ENCODE measurements at regions not wholly inside any gene's neighbourhood (a gene's known extent, or its start where the extent isn't known, plus 50 kb on each side); places are given as distances from the start of the nearest gene placed in this dataset.

GRCh38 chr1:228546541-228547463 is 59.6 kb downstream of the RNF187 start:
- no peak for DNase-seq
- TF ChIP-seq POLR2A (IDR thresholded peaks at IDR 0.05): no peak
- TF ChIP-seq CTCF (IDR thresholded peaks at IDR 0.05): no peak
- H3K27me3 ChIP-seq: no peaks in the 10 kb centered on the region
- intact Hi-C loops (cut with DNase I): no loop called here
- no peak for ATAC-seq
- H3K4me1 ChIP-seq: peaks cover 0 to 5% (median 0%) of the 10 kb centered on the region in 12 donors
- no peak overlapping the region for H3K27ac ChIP-seq
- H3K36me3 ChIP-seq: no peaks in the 10 kb centered on the region
- WGBS, 4 donors: 71 to 84% (median 76%) methylated on average over 11 to 12 of the region's 12 CpGs
- no peaks in the 10 kb centered on the region for H3K9me3 ChIP-seq
- H3K4me3 ChIP-seq: no peak overlapping the region

- Histone ChIP-seq H3K36me3 (no peaks in the 10 kb centered on the region), H3K27me3 (no peaks in the 10 kb centered on the region), H3K4me1 (peaks cover 0 to under 1% (median 0%) of the 10 kb centered on the region in 12 donors), H3K4me3 (no peak overlapping the region), H3K9me3 (no peaks in the 10 kb centered on the region), H3K27ac (no peak overlapping the region)
- no peak for DNase-seq
- 69 to 88% (median 77%) methylated on average over 3 of the region's 3 CpGs for WGBS, 4 donors
- no peak for ATAC-seq
- no peak for TF ChIP-seq CTCF (IDR thresholded peaks at IDR 0.05)
- no peak for TF ChIP-seq POLR2A (IDR thresholded peaks at IDR 0.05)
- intact Hi-C loops (cut with DNase I): no loop called here
Measured at GRCh38 chr1:228547464-228547792, 60.2 kb downstream of the RNF187 start.

GRCh38 chr1:228548788-228549187 is 61.6 kb downstream of the RNF187 start:
- 8 to 15% (median 12%) methylated on average over 2 of the region's 2 CpGs for WGBS, 4 donors
- intact Hi-C loops (cut with DNase I): no loop called here
- H3K27me3 ChIP-seq: peaks cover 0 to 4% (median 0%) of the 10 kb centered on the region in 9 donors

More at GRCh38 chr1:228548788-228549187, 61.6 kb downstream of the RNF187 start:
- no peak overlapping the region for H3K4me3 ChIP-seq
- H3K4me1 ChIP-seq: no peaks in the 10 kb centered on the region
- no peak overlapping the region for H3K27ac ChIP-seq
- no peaks in the 10 kb centered on the region for H3K9me3 ChIP-seq
- no peak for ATAC-seq
- DNase-seq: no peak
- H3K36me3 ChIP-seq: no peaks in the 10 kb centered on the region
- TF ChIP-seq CTCF (IDR thresholded peaks at IDR 0.05) (no peak), POLR2A (IDR thresholded peaks at IDR 0.05) (no peak)
